Superior temporal gyrus (tissue), 1 donor: ENCODE measurements at regions not wholly inside any gene's neighbourhood (a gene's known extent, or its start where the extent isn't known, plus 50 kb on each side); places are given as distances from the start of the nearest gene placed in this dataset.

Experiments used
- DNase-seq: peaks from one replicate; pipeline ENCODE4 v3.0.0-alpha.2; 2016; ENCODE audit errors: extremely low spot score

GRCh38 chr11:92829671-92830070 lies 139.8 kb upstream of the MTNR1B start:
- no peak for DNase-seq

DNA sequence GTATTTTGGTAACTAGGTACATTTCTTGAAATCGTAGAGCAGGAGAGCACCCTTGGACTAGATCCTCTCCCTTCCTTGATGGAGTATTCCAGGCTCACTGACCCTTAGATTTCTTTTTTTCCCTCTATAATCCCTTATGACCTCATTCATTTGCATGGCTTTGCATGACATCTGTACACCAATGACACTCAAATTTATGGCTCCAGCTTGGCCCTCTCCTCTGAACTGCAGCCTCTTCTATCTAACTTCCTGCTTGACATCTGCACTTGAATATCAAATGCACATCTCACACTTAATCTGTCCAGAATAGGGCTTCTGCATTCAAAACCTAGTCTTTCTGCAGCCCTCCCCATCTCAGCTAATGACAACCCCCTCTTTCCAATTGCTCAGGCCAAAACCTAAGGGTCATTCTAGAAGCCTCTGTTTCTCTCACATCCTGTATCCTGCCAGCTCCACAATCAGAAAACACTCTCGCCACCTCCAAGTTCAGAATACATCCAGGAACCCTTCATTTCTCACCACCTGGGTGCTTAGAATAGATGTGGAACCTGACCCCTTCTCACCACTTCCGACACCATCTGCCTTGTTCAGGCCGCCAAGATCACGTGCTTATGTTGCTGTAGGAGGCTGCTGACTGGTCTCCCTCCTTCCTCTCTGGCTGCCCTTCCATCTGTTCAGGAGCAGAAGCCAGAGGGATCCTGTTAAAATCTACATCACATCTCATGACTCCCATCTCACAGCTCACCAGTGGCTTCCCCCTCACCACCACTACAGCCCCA lies 138.9 kb upstream of the MTNR1B start:
- no peak for DNase-seq

- no peak for DNase-seq
Measured at GRCh38 chr11:92834296-92835020, 135.0 kb upstream of the MTNR1B start.

- DNase-seq = no peak
Measured at GRCh38 chr11:92837595-92837994, 131.9 kb upstream of the MTNR1B start.

- DNase-seq = no peak
Measured at GRCh38 chr11:92838759-92839310, 130.6 kb upstream of the MTNR1B start.

DNA sequence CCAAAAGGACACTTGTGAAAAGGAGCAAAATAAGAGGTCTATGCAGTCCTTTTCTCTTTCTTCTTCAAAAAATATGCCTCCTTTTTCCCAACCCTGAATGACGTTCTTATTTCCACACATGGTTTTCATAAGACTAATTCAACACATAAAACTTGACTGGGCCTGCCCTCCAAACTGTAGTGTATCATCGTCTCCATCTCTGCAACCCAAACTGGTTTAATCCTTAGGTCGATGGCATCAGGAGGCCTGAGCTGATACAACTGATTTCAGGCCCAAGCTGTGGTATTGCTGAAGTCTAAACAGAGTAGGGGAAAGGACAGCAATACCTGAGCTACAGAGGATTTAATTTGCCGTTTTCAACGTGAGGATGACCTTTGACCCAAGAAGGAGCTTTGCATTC lies 130.0 kb upstream of the MTNR1B start:
- no peak for DNase-seq

GRCh38 chr11:92841719-92842118 lies 127.7 kb upstream of the MTNR1B start:
- DNase-seq = no peak

DNA sequence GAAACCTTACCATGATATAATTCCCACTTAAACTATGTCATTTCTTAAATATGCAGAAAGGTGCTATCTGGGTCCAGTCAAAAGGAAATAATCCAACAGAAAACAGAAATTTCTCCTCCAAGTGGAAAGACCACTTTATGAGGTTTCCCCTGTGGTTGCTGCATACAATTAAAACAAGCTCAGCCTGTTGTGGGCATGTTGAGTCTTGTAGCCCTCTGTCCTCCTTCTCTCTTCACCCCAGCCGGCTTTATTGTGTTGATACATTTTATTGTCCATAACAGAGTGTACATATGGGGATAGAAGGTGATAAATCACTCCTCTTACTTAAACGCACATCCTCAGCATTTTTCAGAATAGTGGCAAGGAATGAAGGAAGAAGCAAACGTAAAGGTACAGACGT lies 126.0 kb upstream of the MTNR1B start:
- DNase-seq = no peak

DNA sequence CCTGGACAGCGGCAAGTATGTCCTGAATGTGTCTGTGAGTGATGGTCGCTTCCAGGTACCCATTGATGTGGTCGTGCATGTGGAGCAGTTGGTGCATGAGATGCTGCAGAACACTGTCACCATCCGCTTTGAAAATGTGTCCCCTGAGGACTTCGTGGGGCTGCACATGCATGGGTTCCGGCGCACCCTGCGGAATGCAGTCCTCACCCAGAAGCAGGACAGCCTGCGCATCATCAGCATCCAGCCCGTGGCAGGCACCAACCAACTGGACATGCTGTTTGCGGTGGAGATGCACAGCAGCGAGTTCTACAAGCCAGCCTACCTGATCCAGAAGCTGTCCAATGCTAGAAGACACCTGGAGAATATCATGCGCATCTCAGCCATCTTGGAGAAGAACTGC lies 125.3 kb upstream of the MTNR1B start:
- no peak for DNase-seq

DNA sequence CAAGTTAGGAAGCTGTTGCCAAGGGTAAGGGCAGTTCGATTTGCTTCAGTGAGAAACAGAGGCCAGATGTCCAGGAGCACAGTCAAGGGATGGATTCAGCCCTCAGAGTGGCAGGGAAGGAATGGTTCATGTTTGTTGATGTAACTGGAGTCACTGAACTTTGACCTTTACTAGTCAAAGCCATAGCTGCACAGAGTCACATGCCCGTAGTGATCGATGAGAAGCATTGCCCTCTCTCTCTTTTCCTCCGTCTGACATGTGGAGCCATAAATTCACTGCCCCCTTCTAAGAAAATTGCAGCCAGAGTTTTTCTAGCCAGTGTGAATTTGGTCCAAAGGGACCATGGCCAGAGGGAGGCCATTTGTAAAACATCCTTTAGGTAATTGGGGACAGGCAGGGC lies 124.1 kb upstream of the MTNR1B start:
- no peak for DNase-seq

GRCh38 chr11:92845805-92846204 lies 123.6 kb upstream of the MTNR1B start:
- no peak for DNase-seq

- no peak for DNase-seq
Measured at GRCh38 chr11:92846491-92847125, 122.8 kb upstream of the MTNR1B start.

- DNase-seq = no peak
Measured at GRCh38 chr11:92848578-92848977, 120.9 kb upstream of the MTNR1B start.

DNA sequence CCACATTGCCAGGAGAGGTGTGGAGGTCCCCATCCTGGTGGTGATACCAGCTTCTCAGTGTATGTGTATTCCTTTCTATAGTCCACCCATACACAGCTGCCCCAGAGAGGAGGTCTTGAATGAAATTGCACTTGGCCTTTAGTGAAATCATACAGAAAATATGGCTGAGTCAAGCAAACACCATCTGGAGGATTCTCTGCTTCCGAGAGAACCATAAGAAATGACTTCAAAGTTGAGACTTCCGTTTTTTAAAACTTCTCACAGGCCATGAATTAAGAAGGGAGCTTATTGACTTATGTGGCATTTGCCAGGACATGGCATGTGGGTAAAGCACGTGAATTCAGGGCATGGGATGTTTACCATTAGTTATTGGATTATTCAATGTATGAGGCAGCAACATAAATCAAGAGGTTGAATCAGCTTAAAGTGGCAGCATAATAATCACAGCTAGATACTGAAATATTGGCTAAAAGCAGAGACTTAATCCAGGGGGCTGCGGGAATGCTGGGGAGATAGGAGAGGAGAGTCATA lies 119.1 kb upstream of the MTNR1B start:
- DNase-seq = no peak

GRCh38 chr11:92852229-92852628 lies 117.2 kb upstream of the MTNR1B start:
- no peak for DNase-seq

- no peak for DNase-seq
Measured at GRCh38 chr11:92852946-92853345, 116.5 kb upstream of the MTNR1B start.

GRCh38 chr11:92854162-92854561 lies 115.3 kb upstream of the MTNR1B start:
- DNase-seq = no peak

DNA sequence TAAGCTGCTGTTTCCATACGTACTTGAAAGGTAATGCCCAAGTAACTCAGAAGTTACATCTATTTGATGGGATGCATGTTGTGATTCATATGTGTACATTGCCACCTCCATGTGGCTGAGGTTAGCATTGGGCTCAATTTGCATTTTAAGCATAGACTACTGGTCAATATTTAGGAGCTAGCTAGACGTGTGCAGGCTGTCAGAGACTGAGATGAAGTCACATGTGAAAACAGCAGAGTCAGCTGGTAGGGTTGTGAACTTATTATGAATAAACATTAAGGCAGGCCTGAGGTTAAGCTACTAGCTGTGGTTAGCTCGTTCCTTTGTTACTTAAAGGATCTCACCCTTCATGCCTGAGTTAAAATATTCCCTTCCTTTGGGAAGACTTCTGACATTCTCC lies 114.5 kb upstream of the MTNR1B start:
- DNase-seq = no peak

DNA sequence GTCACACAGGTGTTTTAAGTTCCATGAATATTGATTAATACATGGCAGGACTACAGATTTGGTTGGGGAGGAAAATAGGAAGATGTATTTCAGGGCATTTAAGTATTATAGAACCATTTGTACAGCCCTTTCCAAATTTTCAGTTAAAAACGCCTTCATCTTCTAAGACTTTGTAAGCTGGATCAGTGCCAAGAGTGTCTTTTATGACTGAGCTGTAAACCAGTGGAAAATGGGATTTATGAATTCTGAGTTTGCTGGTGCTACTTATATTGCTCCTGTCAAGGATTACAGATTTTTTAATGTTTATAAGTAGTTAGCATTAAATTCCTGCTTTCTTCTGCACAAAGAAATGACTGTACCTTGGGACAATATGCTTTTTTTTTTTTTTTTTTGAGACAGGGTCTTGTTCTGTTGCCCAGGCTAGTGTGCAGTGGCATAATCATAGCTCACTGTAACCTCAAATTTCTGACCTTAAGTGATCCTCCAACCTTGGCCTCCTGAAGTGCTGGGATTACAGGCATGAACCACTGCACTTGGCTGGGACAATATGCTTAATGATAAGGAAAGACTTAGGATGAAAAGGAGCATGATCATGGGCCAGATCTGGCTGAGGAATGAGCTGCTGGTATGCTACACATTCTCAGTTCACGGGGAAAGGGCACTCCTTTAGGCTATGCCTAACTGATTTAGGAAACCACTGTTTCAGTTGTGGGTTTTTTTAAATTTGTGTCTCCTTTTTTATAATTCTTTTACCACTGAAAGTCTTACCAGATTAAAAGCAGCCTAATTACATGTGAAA lies 113.6 kb upstream of the MTNR1B start:
- DNase-seq = no peak

DNA sequence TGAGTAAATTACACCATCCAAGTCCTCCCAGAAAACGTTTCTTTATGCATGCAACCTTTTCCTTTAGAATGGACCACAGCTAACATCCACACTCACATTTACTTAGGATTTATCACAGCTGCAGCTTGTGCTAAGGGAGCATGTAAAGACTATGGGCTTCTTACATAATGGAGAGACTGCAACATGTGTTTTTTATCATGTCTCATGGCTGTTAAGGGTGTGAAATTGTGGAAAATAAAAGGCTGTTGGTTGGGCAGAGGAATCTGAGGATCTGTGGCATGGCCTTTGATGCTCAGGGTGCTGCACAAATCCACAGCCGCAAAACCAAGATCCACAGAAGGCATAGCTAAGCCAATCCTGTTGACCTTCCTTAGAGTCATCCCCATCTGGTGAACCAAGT lies 112.0 kb upstream of the MTNR1B start:
- DNase-seq = no peak

DNA sequence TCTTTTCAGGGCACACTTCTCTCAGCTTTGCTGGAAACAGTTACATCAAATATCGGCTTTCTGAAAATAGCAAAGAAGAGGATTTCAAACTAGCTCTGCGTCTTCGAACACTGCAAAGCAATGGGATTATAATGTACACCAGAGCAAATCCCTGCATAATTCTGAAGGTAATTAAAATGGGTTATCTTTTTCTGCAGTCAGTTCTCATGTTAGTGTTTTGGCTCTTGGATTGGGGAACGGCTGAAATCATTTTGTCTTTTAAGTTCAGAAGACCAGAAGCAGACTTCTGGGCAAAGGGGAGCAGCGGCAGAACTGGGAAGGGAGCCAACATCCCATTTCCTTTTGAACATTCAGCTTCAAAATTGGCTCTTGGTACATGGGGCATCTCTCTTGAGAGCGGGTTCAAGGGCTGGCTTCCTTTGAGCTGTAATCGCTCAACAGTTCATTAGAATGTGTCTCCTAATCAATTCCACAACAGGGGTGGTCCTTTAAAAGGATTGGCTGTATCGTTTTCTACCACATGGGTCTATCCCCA lies 110.2 kb upstream of the MTNR1B start:
- DNase-seq = no peak
